NCI-H1694 treated with DMSO at 0.1 percent for 48 hours (cell line): ENCODE measurements at regions not wholly inside any gene's neighbourhood (a gene's known extent, or its start where the extent isn't known, plus 50 kb on each side); places are given as distances from the start of the nearest gene placed in this dataset.

Source experiments
- DNase-seq: peaks from one replicate; lab custom pipeline; 2025; lab: John Stamatoyannopoulos, UW

GRCh38 chr9:91134608-91135007, 227.1 kb downstream of the AUH start:
- DNase-seq = no peak

DNA sequence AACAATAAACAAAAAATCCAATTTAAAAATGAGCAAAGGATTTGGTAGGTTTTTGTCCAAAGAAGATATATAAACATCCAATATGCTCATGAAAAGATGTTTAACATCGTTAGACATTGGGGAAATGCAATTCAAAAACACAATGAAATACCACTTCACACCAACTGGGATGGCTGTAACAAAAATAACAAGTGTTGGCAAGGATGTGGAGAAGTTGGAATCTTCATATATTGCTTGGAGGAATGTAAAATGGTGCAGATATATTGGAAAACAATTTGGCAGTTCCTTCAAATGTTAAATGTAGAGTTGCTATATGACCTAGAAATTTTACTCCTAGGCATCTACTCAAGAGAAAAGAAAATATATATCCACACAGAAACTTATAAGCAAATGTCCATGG, 224.3 kb downstream of the AUH start:
- no peak for DNase-seq

- DNase-seq = no peak
Measured at GRCh38 chr9:91138760-91139159, 223.0 kb downstream of the AUH start.

DNA sequence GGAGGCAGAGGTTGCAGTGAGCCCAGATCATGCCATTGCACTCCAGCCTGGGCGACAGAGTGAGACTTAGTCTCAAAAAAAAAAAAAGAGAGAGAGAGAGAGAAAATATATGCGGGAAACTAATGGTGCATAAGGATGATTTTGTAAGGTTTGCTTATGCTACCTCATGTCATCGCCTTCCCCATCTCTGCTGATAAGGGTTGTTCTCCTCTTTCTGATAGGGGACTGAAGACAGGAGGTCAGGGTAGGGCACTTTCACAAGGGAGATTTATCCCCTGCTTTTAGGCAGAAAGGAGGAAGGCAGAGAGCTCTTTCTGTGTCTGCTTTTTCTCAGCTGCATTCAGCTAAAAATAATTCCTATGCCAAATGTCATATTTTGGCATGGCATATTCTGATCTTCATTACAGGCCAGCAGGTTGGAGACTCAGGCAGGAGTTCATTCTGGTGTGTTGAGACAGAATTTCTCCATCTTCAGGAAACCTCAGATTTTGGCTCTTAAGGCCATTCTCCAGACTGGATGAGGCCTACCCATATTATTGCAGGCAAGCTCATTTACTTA, 220.2 kb downstream of the AUH start:
- DNase-seq = no peak

DNA sequence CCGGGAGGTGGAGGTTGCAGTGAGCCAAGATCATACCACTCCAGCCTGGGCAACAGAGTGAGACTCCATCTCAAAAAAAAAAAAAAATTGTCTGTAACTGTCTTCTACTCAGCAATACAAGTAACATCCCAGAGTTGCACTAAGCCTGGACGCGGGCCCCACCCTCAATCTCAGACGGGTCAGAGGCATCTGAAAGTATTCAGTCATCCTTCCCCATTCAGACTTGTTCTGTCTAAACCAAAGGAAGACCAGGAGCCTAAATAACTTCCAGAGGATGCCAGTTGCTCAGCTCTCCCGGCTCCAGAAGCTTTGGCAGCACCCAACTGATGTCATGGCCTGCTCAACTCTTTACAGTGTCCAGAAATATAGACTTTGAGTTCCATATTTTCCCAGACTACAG, 218.6 kb downstream of the AUH start:
- no peak for DNase-seq

DNA sequence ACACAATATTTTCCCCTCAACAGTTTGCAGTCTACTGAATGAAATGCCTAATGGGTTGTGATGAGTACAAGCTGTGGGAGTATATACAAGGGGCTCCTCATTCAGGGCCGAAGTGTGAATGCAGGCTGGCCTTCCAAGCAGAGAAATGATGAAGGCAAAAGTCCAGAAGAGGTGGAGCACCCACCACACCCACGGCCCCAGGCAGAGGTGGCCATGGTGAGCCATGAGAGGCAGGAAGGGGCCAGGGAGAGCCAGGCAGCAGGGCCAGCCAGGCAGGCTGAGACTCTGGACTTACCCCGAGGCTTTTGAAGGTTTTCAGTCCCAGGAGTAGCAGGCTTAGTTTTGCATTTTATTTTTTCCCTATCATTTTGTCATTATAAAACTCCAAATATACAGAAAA, 218.1 kb downstream of the AUH start:
- DNase-seq = no peak

DNA sequence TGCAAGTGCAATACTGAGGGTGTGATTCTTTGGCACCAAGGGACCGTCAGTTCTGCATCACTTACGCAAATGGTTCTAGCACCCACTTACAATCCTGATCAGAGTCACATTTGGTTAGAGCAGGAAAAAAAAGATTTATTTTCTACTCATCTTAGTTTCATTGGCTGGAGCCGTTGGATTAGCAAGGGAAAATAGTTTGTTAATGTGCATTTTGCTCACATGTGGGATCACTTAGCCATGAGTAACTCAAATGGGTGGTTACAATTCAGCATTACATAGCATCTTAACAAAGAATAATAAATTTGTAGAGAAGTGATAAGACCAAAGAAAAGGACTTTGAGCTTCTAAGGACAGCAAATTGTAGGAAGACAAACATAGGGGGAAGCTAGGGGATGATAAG, 216.9 kb downstream of the AUH start:
- no peak for DNase-seq

- DNase-seq = no peak
Measured at GRCh38 chr9:91145496-91145895, 216.2 kb downstream of the AUH start.

- DNase-seq = no peak
Measured at GRCh38 chr9:91146391-91147019, 215.2 kb downstream of the AUH start.

- no peak for DNase-seq
Measured at GRCh38 chr9:91147079-91147708, 214.5 kb downstream of the AUH start.

- DNase-seq = no peak
Measured at GRCh38 chr9:91148306-91148705, 213.4 kb downstream of the AUH start.

DNA sequence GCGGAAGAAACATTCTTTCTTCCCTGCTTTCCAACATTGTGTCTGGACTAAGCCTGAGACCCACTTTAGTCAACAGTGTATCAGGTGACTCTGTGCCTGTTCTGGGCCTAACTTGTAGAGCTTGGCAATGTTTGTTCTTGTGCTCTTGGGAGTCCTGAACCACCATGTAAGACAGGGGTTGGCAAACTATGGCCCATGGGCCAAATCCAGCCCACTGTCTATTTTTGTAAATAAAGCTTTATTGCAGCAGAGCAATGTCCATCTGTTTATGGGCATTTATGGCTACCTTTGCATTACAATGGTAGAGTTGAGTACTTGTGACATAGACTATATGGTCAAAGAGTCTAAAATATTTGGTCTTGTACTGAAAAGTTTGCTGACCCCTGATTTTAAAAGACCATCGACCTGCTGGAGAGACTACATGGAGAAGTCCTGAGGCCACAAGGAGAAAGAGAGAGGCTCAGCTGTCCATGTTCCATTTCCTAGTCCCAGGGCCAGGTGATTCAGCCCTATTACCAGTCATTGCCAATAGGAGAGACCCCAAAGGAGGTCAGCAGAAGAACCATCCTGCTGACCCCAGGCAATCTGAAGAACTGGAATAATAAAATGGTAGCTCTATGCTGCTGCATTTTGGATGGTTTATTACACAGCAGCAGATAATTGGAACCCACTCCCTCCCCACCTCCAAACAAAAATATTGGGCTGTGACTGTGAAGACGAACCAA, 211.3 kb downstream of the AUH start:
- DNase-seq = no peak

DNA sequence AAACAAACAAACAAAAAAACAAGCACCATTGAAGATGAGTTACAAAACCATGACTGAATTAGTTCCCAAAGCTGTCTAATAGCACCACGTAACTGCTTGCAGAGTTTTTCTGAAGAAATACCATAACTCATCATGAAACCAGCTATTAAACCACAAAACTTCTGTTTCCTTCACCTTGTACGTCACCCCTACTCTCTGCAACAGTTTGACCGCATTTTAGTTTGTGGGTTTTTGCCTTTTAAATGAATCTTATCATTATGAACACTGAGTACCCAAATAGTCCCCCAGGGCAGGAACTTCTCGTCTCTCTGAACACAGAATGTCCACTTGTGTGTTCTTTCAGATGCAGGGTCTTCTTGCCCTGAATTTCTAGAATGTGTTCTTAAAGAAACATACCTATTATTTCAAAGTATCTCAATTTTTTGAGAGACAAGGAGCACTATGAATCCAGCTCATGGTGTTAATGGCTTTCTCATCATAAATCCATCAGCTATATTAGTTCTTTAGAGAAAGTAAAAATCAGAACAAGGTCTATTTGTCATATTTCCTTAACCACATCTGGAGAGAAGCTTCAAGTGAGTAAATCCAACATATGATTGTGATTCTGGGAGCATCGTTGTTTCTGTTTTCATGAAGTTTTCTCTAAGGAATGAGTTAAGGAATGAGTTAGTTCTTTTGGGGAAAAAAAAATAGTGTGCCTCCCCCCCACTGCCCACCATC, 210.6 kb downstream of the AUH start:
- DNase-seq = no peak

DNA sequence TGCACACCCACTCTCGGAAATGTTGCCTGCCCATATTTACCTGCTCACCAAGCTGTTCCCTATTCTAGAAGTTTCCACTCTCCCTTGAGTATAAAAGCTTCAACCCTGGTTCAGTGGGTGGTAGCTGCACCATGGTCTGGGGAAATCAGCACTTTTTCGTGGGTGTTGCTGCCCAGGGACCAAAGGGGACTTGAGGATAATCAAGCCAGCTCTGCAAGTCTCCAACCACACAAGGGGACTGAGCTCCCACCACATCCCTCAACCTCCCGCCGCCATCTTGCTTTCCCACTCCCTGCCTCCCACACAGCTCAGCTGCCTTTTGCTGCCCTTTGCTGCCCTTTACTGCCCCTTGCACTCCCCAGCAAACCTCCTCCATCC, 210.0 kb downstream of the AUH start:
- DNase-seq = no peak

DNA sequence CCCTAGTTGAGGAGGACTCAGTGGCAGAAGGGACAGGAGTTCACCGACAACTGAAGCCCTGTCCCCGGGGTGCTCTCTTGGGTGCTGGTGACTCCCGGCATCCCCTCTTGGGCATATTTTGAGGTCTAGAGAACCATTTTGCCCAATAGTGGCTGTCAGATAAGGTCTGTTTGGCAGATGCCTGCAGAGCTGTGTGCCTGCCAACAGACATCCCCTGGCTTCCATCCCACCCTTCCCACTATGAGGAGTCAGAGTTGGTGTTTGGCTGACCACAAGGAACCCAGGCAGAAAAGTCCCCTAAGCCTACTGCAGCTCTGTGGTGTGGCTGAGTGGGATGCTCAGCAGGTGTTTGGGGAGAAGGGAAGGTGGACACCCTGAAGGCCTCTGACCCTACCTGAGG, 207.0 kb downstream of the AUH start:
- DNase-seq = no peak

DNA sequence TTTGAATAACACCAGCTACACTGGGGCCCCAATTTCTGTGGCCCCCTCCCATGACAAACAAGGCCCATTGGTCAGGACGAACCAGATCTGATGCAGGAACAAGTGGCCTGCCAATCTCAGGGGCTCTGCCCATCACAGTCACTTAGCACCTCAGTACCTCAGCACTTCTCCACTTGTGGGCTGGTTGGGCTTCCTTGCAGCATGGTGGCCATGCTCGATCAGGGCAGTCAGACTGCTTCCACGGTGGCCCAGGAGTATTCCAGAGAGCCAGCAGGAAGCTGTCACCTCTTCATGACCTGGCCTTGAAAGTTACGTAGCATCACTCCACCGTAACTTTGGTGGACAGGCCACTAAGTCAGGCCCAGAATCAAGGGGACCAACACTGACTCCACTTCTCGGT, 206.5 kb downstream of the AUH start:
- no peak for DNase-seq

DNA sequence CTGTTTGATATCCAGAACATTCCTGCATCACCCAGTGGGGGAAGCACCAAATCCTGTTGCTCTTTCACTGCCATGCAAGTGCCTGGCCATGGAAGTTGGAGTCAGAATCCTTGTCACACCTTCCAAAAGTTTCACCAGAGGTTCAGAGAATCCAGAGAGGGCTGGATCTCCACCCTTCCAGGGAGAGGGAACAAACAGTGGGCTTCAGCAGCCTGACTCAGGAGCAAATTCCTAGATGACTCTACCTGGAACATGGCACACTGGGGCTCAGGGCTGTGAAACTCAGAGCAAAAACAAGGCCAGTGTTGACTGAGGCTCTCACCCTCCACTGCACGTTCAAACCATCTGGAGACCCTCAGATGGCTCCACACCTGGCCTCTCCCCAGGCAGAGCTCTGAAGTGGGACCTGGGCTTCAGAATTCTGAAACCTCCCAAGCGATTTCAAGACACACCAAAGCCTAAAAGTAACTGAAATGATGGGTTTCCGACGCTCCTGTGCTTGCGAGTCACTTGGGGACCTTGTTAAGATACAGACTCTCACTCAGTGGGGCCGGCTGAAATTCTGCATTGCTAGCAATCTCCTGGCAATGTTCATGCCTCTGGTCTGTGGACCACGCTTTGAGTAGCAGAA, 205.9 kb downstream of the AUH start:
- no peak for DNase-seq

DNA sequence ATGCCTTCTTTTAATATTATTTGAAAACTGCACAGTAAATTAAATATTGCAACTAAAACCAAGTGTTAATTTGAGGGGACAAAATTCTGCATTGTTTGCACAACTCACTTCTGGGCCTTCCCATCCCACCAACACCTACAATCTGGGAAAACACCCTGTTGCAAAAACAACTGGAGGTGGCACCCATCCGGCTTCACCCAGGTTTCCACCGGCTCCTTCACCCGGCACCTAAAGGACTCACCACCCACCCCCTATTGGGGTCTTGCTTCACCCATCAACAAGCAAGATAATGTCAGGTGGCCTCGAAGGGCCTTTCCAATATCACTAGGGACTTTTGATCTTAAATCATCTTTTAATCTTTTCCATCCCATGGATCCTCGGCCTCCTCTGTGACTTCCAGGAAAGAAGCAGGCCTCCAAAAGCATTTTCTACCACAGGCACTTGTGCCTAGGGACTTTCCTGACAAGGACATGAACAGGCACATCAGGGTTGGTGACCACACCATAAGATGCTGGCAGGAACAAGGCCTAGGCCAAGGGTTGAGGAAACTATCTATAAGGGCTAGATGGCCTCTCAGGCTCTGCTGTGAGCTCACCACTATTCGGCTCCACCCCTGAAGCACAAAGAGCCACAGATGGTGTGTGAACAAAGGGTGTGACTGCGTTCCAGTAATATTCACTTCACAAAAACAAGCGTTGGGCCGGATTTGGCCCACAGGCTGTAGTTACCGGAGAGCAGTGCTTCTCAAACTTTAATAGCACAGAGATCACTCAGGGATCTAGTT, 205.1 kb downstream of the AUH start:
- DNase-seq = no peak

- DNase-seq = no peak
Measured at GRCh38 chr9:91157883-91158282, 203.8 kb downstream of the AUH start.

DNA sequence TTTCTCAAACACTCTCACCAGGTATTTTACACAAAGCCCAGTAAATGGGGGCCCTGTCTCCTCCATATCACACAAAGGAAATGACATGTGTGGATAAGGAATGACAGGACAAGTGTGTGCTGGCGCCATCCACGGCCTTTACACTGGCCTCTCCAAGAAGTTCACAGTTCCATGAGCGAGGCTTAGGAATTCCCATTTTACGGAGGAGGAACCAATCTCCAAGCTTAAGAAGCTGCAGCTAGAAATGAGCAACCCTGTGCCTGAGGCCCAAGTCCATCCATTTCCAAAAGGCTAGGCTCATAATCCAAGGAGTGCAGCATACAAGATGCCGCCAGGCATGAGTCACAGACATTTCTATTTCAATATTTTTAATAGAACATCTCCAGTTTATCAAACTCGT, 203.4 kb downstream of the AUH start:
- no peak for DNase-seq

DNA sequence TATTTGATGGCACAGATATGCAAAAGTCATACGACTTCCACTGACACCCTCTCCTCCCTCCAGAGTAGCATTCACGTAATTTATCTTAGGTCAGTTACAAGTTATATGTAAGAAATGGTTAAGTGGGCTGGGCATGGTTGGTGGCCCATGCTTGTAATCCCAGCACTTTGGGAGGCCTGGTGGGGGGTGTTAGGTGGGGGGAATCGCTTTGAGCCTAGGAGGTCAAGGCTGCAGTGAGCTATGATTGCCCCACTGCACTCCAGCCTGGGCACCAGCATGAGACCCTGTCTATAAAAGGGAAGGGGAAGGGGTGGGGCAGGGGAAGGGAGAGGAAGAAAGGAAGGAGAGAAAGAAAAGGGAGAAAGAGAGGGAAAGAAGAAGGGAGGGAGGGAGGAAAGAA, 202.8 kb downstream of the AUH start:
- no peak for DNase-seq
